ENCODE measurements at regions not wholly inside any gene's neighbourhood (a gene's known extent, or its start where the extent isn't known, plus 50 kb on each side); places are given as distances from the start of the nearest gene placed in this dataset.

DNA sequence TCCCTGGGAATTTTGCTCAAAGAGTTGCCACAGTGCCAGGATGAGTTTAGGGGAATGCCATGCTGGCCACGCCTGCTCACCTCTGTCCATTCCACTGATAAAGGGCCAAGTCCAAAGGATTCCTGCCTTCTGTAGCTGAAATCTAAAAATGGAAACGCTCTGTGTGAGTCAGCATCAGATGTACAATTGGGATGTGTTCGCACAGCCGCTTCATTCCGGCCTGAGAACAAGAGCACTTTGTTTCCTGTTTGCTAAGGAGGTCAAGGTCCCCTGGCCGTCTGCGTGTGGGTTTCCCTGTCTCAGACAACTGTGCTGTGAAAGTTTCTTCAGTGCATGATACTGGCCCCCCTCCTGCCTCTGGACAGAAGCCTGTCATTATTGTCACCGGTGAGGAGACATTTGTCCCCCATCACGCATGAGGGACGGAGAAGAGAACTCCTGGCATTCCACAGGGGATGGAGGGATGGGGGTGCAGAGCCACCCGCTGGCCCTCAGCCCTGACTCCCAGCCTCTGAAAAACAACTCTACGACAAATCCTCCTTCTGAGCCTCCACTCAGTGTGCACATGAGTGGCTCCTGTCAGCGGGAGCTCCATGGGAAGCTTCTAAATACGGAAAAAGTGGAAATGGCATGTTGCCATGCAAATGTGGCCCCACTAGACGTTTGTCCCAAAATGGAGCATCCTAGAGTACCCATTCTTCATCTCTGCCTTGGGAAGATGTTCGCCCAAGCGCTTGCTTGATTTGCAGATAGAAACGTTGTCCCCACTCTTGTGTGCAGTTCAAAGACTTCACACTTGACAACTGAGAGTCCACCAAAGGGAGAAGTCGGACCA, 143.5 kb upstream of the AFDN start (continued):
- TF ChIP-seq, protein P1, sequence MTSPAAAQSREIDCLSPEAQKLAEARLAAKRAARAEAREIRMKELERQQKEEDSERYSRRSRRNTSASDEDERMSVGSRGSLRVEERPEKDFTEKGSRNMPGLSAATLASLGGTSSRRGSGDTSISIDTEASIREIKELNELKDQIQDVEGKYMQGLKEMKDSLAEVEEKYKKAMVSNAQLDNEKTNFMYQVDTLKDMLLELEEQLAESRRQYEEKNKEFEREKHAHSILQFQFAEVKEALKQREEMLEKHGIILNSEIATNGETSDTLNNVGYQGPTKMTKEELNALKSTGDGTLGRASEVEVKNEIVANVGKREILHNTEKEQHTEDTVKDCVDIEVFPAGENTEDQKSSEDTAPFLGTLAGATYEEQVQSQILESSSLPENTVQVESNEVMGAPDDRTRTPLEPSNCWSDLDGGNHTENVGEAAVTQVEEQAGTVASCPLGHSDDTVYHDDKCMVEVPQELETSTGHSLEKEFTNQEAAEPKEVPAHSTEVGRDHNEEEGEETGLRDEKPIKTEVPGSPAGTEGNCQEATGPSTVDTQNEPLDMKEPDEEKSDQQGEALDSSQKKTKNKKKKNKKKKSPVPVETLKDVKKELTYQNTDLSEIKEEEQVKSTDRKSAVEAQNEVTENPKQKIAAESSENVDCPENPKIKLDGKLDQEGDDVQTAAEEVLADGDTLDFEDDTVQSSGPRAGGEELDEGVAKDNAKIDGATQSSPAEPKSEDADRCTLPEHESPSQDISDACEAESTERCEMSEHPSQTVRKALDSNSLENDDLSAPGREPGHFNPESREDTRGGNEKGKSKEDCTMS (CRISPR knock-in tag; conservative IDR thresholded peaks at IDR 0.05) = 0 out of 2 replicates have a peak, but pooled peaks have one; percentile 11
- no peak; the same call in 1 of the 2 replicates for TF ChIP-seq ZNF83 (CRISPR knock-in tag; IDR thresholded peaks at IDR 0.05; ENCODE audit: borderline replicate concordance)
- peak; percentile 96 for TF ChIP-seq HNRNPL (IDR thresholded peaks at IDR 0.05; ENCODE audit: low read depth, low read length)
- TF ChIP-seq NR2F2 (IDR thresholded peaks at IDR 0.05; ENCODE audit: borderline replicate concordance, low read depth) = no peak
- TF ChIP-seq MATR3 (CRISPR knock-in tag; IDR thresholded peaks at IDR 0.05) = no peak
- TF ChIP-seq ZNF367 (CRISPR knock-in tag; IDR thresholded peaks at IDR 0.05; ENCODE audit: borderline replicate concordance) = no peak
- no peak for TF ChIP-seq ZFP62 (CRISPR knock-in tag; IDR thresholded peaks at IDR 0.05)
- no peak for TF ChIP-seq ATM (IDR thresholded peaks at IDR 0.05; ENCODE audit: borderline replicate concordance)
- peak; percentile 70; the same call in 1 of the 2 replicates for TF ChIP-seq NRL (CRISPR knock-in tag; IDR thresholded peaks at IDR 0.05; ENCODE audit: borderline replicate concordance)
- TF ChIP-seq, protein P2, sequence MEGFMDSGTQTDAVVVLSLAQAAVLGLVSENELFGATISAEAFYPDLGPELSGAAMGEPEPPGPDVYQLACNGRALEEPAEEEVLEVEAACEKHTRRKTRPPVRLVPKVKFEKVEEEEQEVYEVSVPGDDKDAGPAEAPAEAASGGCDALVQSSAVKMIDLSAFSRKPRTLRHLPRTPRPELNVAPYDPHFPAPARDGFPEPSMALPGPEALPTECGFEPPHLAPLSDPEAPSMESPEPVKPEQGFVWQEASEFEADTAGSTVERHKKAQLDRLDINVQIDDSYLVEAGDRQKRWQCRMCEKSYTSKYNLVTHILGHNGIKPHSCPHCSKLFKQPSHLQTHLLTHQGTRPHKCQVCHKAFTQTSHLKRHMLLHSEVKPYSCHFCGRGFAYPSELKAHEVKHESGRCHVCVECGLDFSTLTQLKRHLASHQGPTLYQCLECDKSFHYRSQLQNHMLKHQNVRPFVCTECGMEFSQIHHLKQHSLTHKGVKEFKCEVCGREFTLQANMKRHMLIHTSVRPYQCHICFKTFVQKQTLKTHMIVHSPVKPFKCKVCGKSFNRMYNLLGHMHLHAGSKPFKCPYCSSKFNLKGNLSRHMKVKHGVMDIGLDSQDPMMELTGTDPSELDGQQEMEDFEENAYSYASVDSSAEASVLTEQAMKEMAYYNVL (CRISPR knock-in tag; IDR thresholded peaks at IDR 0.05; ENCODE audit: borderline replicate concordance) = peak; percentile 97
- 0 out of 2 replicates have a peak, but pooled peaks have one; percentile 85 for TF ChIP-seq SRY (CRISPR knock-in tag; IDR thresholded peaks at IDR 0.05)
- TF ChIP-seq RBM39 (IDR thresholded peaks at IDR 0.05; ENCODE audit: low read depth, low read length, poor library complexity, severe bottlenecking) = no peak
- TF ChIP-seq ZNF550 (CRISPR knock-in tag; IDR thresholded peaks at IDR 0.05; ENCODE audit: borderline replicate concordance) = no peak
- TF ChIP-seq ZNF333 (CRISPR knock-in tag; IDR thresholded peaks at IDR 0.05; ENCODE audit: borderline replicate concordance) = no peak
- TF ChIP-seq, protein P3, sequence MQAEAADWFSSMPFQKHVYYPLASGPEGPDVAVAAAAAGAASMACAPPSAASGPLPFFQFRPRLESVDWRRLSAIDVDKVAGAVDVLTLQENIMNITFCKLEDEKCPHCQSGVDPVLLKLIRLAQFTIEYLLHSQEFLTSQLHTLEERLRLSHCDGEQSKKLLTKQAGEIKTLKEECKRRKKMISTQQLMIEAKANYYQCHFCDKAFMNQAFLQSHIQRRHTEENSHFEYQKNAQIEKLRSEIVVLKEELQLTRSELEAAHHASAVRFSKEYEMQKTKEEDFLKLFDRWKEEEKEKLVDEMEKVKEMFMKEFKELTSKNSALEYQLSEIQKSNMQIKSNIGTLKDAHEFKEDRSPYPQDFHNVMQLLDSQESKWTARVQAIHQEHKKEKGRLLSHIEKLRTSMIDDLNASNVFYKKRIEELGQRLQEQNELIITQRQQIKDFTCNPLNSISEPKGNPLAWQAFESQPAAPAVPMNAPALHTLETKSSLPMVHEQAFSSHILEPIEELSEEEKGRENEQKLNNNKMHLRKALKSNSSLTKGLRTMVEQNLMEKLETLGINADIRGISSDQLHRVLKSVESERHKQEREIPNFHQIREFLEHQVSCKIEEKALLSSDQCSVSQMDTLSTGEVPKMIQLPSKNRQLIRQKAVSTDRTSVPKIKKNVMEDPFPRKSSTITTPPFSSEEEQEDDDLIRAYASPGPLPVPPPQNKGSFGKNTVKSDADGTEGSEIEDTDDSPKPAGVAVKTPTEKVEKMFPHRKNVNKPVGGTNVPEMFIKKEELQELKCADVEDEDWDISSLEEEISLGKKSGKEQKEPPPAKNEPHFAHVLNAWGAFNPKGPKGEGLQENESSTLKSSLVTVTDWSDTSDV (CRISPR knock-in tag; IDR thresholded peaks at IDR 0.05) = 0 out of 2 replicates have a peak, but pooled peaks have one; percentile 76
